HG03135 (cell line): ENCODE measurements at regions not wholly inside any gene's neighbourhood (a gene's known extent, or its start where the extent isn't known, plus 50 kb on each side); places are given as distances from the start of the nearest gene placed in this dataset.

Experiments used
- ATAC-seq: cut with Tn5 transposase; IDR thresholded peaks from one replicate; pipeline ENCODE4 v1.9.1; 2021; ENCODE audit warnings: mild to moderate bottlenecking, moderate library complexity; ENCODE audit not compliant: unreplicated experiment

GRCh38 chr3:25074149-25074548 is 353.9 kb upstream of the RARB start:
- no peak for ATAC-seq

GRCh38 chr3:25080461-25080860 is 347.6 kb upstream of the RARB start:
- no peak for ATAC-seq

GRCh38 chr3:25084016-25084415 is 344.0 kb upstream of the RARB start:
- ATAC-seq = no peak

GRCh38 chr3:25086721-25087120 is 341.3 kb upstream of the RARB start:
- ATAC-seq = no peak

- ATAC-seq = no peak
These were observed 339.8 kb upstream of the RARB start for GRCh38 chr3:25088284-25088683.

- no peak for ATAC-seq
These were observed 337.2 kb upstream of the RARB start for GRCh38 chr3:25090698-25091453.

- ATAC-seq = no peak
These were observed 336.1 kb upstream of the RARB start for GRCh38 chr3:25091934-25092333.

- ATAC-seq = no peak
These were observed 333.0 kb upstream of the RARB start for GRCh38 chr3:25094932-25095685.

GRCh38 chr3:25096536-25096935 is 331.5 kb upstream of the RARB start:
- ATAC-seq = no peak

- no peak for ATAC-seq
These were observed 331.0 kb upstream of the RARB start for GRCh38 chr3:25097023-25097422.

GRCh38 chr3:25099666-25100065 is 328.4 kb upstream of the RARB start:
- ATAC-seq = no peak

GRCh38 chr3:25103391-25103790 is 324.7 kb upstream of the RARB start:
- no peak for ATAC-seq

- ATAC-seq = no peak
These were observed 320.0 kb upstream of the RARB start for GRCh38 chr3:25107918-25108617.

GRCh38 chr3:25110642-25111041 is 317.4 kb upstream of the RARB start:
- no peak for ATAC-seq

GRCh38 chr3:25113891-25114290 is 314.2 kb upstream of the RARB start:
- ATAC-seq = no peak

GRCh38 chr3:25114532-25114931 is 313.5 kb upstream of the RARB start:
- no peak for ATAC-seq

GRCh38 chr3:25117005-25117593 is 311.0 kb upstream of the RARB start:
- no peak for ATAC-seq

GRCh38 chr3:25119682-25120081 is 308.4 kb upstream of the RARB start:
- no peak for ATAC-seq

- ATAC-seq = no peak
These were observed 307.4 kb upstream of the RARB start for GRCh38 chr3:25120665-25121064.

- ATAC-seq = no peak
These were observed 302.9 kb upstream of the RARB start for GRCh38 chr3:25125201-25125600.

GRCh38 chr3:25128735-25129134 is 299.3 kb upstream of the RARB start:
- ATAC-seq = no peak
